NCI-H146 treated with DMSO at 0.1 percent for 48 hours (cell line): ENCODE measurements at regions not wholly inside any gene's neighbourhood (a gene's known extent, or its start where the extent isn't known, plus 50 kb on each side); places are given as distances from the start of the nearest gene placed in this dataset.
A peak's percentile ranks its signal among the peaks of the same experiment; 100 is the strongest.

Source experiments
- DNase-seq: peaks from one replicate; lab custom pipeline; 2025; ENCODE audit not compliant: unreplicated experiment; lab: John Stamatoyannopoulos, UW

- DNase-seq: no peak
Observed at GRCh38 chr3:104870276-104870675, 496.4 kb upstream of the ALCAM start.

- DNase-seq: no peak
Observed at GRCh38 chr3:104873331-104873730, 493.4 kb upstream of the ALCAM start.

GRCh38 chr3:104878395-104878794 lies 488.3 kb upstream of the ALCAM start:
- DNase-seq: no peak

GRCh38 chr3:104879919-104880318 lies 486.8 kb upstream of the ALCAM start:
- DNase-seq: no peak

GRCh38 chr3:104885214-104885814 lies 481.4 kb upstream of the ALCAM start:
- DNase-seq: no peak

GRCh38 chr3:104886220-104886995 lies 480.3 kb upstream of the ALCAM start:
- DNase-seq: no peak

GRCh38 chr3:104887069-104887468 lies 479.6 kb upstream of the ALCAM start:
- DNase-seq: no peak

GRCh38 chr3:104887619-104888018 lies 479.1 kb upstream of the ALCAM start:
- no peak for DNase-seq

- DNase-seq: no peak
Observed at GRCh38 chr3:104892044-104892443, 474.7 kb upstream of the ALCAM start.

GRCh38 chr3:104896624-104897023 lies 470.1 kb upstream of the ALCAM start:
- no peak for DNase-seq

GRCh38 chr3:104901396-104901795 lies 465.3 kb upstream of the ALCAM start:
- no peak for DNase-seq

GRCh38 chr3:104903064-104903463 lies 463.6 kb upstream of the ALCAM start:
- no peak for DNase-seq

- DNase-seq: no peak
Observed at GRCh38 chr3:104906001-104906639, 460.6 kb upstream of the ALCAM start.

- DNase-seq: no peak
Observed at GRCh38 chr3:104907507-104907906, 459.2 kb upstream of the ALCAM start.

GRCh38 chr3:104908761-104909160 lies 457.9 kb upstream of the ALCAM start:
- peak; percentile 95 for DNase-seq

GRCh38 chr3:104909198-104909597 lies 457.5 kb upstream of the ALCAM start:
- DNase-seq: peak; percentile 100

GRCh38 chr3:104909721-104910120 lies 457.0 kb upstream of the ALCAM start:
- DNase-seq: peak; percentile 78

- no peak for DNase-seq
Observed at GRCh38 chr3:104911376-104911775, 455.3 kb upstream of the ALCAM start.

- no peak for DNase-seq
Observed at GRCh38 chr3:104916971-104917370, 449.7 kb upstream of the ALCAM start.

GRCh38 chr3:104920512-104920911 lies 446.2 kb upstream of the ALCAM start:
- DNase-seq: no peak

GRCh38 chr3:104933972-104934371 lies 432.7 kb upstream of the ALCAM start:
- DNase-seq: no peak

GRCh38 chr3:104935613-104936012 lies 431.1 kb upstream of the ALCAM start:
- no peak for DNase-seq
